ENCODE measurements at regions not wholly inside any gene's neighbourhood (a gene's known extent, or its start where the extent isn't known, plus 50 kb on each side); places are given as distances from the start of the nearest gene placed in this dataset.

DNA sequence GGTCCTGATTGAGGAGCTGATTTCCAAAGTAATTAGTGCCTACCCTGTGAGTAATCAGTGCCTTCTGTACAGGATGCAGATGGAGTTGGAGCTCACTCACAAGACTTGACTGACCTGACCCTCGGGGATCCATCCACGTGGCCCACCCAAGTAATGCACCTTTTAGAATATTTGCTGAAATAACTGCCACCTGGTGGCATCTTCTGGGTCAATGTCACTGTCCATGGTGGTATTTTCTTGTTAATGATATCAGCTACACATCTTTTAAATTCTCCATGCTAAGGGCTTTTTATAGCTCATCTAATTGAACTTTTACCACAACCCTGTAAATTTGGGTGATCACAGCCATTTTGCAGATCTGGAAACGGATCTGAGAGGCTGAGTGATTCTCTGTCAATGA lies 74.3 kb upstream of the ANKRD34C start:
- H3K36me3 ChIP-seq (ENCODE audit: control insufficient read depth, insufficient read depth, low read length), result no peaks in the 10 kb centered on the region
- no peak overlapping the region for H2AFZ ChIP-seq (ENCODE audit: low read depth, low read length)
- in situ Hi-C loops (cut with MboI), result no loop called here
- ATAC-seq (no peak), DNase-seq (ENCODE audit: extremely low read depth in 1 of 4, low spot score in 3 of 4) (no peak), FAIRE-seq (no peak)
- no TSS peak for BruUV-seq (replicated peaks)
- no peaks in the 10 kb centered on the region for H3K79me2 ChIP-seq (ENCODE audit: control insufficient read depth, insufficient read depth, low read length)
- H4K20me1 ChIP-seq (replicated peaks; ENCODE audit: control insufficient read depth, insufficient read depth, low read length), result no peaks in the 10 kb centered on the region; the same call in none of the 2 replicates
- WGBS (ENCODE audit: insufficient coverage, low coverage, missing lambda C conversion rate), result 0% methylated on average over 3 of the region's 3 CpGs
- no peak overlapping the region for H3K4me3 ChIP-seq
- peaks cover 2 to 4% of the 10 kb centered on the region in 2 experiments; a peak in 1 of 5 replicates for H3K4me1 ChIP-seq (replicated peaks in 1 of 2; ENCODE audit: control insufficient read depth in 2 of 2, insufficient read depth in 2 of 2, low read length in 2 of 2)
- CTCF ChIA-PET (ENCODE audit: low intra/inter-chr PET ratio), result no interaction called here
- peaks cover 5 to 30% of the 10 kb centered on the region in 2 experiments; a peak in 4 of 5 replicates for H3K27me3 ChIP-seq (ENCODE audit: control insufficient read depth in 2 of 2, insufficient read depth in 2 of 2, low read length in 2 of 2)
- TF ChIP-seq, protein P1, sequence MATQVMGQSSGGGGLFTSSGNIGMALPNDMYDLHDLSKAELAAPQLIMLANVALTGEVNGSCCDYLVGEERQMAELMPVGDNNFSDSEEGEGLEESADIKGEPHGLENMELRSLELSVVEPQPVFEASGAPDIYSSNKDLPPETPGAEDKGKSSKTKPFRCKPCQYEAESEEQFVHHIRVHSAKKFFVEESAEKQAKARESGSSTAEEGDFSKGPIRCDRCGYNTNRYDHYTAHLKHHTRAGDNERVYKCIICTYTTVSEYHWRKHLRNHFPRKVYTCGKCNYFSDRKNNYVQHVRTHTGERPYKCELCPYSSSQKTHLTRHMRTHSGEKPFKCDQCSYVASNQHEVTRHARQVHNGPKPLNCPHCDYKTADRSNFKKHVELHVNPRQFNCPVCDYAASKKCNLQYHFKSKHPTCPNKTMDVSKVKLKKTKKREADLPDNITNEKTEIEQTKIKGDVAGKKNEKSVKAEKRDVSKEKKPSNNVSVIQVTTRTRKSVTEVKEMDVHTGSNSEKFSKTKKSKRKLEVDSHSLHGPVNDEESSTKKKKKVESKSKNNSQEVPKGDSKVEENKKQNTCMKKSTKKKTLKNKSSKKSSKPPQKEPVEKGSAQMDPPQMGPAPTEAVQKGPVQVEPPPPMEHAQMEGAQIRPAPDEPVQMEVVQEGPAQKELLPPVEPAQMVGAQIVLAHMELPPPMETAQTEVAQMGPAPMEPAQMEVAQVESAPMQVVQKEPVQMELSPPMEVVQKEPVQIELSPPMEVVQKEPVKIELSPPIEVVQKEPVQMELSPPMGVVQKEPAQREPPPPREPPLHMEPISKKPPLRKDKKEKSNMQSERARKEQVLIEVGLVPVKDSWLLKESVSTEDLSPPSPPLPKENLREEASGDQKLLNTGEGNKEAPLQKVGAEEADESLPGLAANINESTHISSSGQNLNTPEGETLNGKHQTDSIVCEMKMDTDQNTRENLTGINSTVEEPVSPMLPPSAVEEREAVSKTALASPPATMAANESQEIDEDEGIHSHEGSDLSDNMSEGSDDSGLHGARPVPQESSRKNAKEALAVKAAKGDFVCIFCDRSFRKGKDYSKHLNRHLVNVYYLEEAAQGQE (IDR thresholded peaks at IDR 0.05; ENCODE audit: borderline replicate concordance), result peak; percentile 39
- TF ChIP-seq, protein P1 (CRISPR knock-in tag; IDR thresholded peaks at IDR 0.05; ENCODE audit: low read depth), result no peak
- TF ChIP-seq, protein P2, sequence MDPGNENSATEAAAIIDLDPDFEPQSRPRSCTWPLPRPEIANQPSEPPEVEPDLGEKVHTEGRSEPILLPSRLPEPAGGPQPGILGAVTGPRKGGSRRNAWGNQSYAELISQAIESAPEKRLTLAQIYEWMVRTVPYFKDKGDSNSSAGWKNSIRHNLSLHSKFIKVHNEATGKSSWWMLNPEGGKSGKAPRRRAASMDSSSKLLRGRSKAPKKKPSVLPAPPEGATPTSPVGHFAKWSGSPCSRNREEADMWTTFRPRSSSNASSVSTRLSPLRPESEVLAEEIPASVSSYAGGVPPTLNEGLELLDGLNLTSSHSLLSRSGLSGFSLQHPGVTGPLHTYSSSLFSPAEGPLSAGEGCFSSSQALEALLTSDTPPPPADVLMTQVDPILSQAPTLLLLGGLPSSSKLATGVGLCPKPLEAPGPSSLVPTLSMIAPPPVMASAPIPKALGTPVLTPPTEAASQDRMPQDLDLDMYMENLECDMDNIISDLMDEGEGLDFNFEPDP (CRISPR knock-in tag; IDR thresholded peaks at IDR 0.05), result no peak
- TF ChIP-seq, protein P3, sequence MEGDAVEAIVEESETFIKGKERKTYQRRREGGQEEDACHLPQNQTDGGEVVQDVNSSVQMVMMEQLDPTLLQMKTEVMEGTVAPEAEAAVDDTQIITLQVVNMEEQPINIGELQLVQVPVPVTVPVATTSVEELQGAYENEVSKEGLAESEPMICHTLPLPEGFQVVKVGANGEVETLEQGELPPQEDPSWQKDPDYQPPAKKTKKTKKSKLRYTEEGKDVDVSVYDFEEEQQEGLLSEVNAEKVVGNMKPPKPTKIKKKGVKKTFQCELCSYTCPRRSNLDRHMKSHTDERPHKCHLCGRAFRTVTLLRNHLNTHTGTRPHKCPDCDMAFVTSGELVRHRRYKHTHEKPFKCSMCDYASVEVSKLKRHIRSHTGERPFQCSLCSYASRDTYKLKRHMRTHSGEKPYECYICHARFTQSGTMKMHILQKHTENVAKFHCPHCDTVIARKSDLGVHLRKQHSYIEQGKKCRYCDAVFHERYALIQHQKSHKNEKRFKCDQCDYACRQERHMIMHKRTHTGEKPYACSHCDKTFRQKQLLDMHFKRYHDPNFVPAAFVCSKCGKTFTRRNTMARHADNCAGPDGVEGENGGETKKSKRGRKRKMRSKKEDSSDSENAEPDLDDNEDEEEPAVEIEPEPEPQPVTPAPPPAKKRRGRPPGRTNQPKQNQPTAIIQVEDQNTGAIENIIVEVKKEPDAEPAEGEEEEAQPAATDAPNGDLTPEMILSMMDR (IDR thresholded peaks at IDR 0.05 in 2 of 3, conservative IDR thresholded peaks at IDR 0.05 in 1 of 3; ENCODE audit: insufficient read depth in 2 of 3, low read depth in 1 of 3, low read length in 3 of 3), result peak in 1 of 3 experiments; percentile 31; a peak in 1 of 6 replicates
- H3K27ac ChIP-seq (ENCODE audit: extremely low read depth, low read depth, low read length), result no peak overlapping the region
- H3K9ac ChIP-seq (ENCODE audit: insufficient read depth in 1 of 2, low read depth in 2 of 2, low read length in 2 of 2), result no peak overlapping the region
- intact Hi-C loops (cut with micrococcal nuclease), result no loop called here
- POLR2A ChIA-PET, result interaction anchor here (0.6 to 1.0 kb wide), 4 partner anchors 11 to 1094 kb away, joined by 3 to 4 read pairs (median 4); no protein-coding TSS in a partner anchor
- H3K4me2 ChIP-seq (ENCODE audit: insufficient read depth, low read length), result no peak overlapping the region
- H3K9me1 ChIP-seq (ENCODE audit: control insufficient read depth, insufficient read depth, low read length), result no peaks in the 10 kb centered on the region
- H3K9me3 ChIP-seq (replicated peaks; ENCODE audit: control insufficient read depth, insufficient read depth, low read depth, low read length), result no peaks in the 10 kb centered on the region
